ENCODE measurements at regions not wholly inside any gene's neighbourhood (a gene's known extent, or its start where the extent isn't known, plus 50 kb on each side); places are given as distances from the start of the nearest gene placed in this dataset.

DNA sequence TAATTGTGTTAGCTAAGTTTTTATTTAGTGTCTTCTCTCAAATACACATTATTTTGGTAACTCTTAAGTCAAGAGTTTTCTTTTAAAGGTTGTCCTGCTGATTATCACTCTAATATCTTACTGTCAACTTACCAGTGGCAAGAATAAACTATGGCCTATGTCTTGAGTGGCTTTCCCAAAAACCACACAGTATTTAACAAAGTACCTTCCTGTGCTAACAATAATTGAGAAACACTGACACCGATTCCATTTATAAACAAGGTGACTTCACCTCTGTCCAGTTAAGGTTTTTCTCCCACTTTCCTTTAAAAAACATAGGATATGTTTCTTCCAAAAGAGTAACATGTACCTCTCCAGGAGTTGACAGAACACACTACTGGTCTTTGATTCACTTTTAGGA, 234.3 kb upstream of the CD96 start:
- ChIA-PET CTCF (interaction anchor here (0.5 to 0.7 kb wide), 2 partner anchors 11 to 84 kb away, joined by 3 read pairs; no protein-coding TSS in a partner anchor), POLR2A (no interaction called here)
- H3K4me3 ChIP-seq (ENCODE audit: low read depth, low read length): no peak overlapping the region
- no peaks in the 10 kb centered on the region for H3K4me1 ChIP-seq (ENCODE audit: control insufficient read depth, insufficient read depth, low read length)
- no peaks in the 10 kb centered on the region for H3K36me3 ChIP-seq (ENCODE audit: control insufficient read depth in 2 of 2, insufficient read depth in 1 of 2, low read length in 2 of 2)
- no peaks in the 10 kb centered on the region for H3K9me3 ChIP-seq (ENCODE audit: control insufficient read depth, insufficient read depth, low read depth, low read length)
- TF ChIP-seq ZNF169 (tag by site-specific recombination; IDR thresholded peaks at IDR 0.05): no peak
- TF ChIP-seq ZNF529 (tag by site-specific recombination; IDR thresholded peaks at IDR 0.05; ENCODE audit: insufficient replicate concordance): no peak
- TF ChIP-seq ZBTB20 (tag by site-specific recombination; IDR thresholded peaks at IDR 0.05): no peak
- TF ChIP-seq ZFHX2 (tag by site-specific recombination; conservative IDR thresholded peaks at IDR 0.05): no peak
- no peak for TF ChIP-seq ZNF10 (tag by site-specific recombination; IDR thresholded peaks at IDR 0.05)
- TF ChIP-seq ZNF324 (tag by site-specific recombination; IDR thresholded peaks at IDR 0.05): no peak
- TF ChIP-seq, protein P1, sequence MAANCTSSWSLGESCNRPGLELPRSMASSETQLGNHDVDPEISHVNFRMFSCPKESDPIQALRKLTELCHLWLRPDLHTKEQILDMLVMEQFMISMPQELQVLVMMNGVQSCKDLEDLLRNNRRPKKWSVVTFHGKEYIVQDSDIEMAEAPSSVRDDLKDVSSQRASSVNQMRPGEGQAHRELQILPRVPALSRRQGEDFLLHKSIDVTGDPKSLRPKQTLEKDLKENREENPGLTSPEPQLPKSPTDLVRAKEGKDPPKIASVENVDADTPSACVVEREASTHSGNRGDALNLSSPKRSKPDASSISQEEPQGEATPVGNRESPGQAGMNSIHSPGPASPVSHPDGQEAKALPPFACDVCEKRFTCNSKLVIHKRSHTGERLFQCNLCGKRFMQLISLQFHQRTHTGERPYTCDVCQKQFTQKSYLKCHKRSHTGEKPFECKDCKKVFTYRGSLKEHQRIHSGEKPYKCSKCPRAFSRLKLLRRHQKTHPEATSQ (tag by site-specific recombination; IDR thresholded peaks at IDR 0.05): no peak
- TF ChIP-seq ZNF776 (tag by site-specific recombination; IDR thresholded peaks at IDR 0.05; ENCODE audit: borderline replicate concordance): no peak
- TF ChIP-seq OVOL3 (tag by site-specific recombination; IDR thresholded peaks at IDR 0.05): no peak
- no peak for TF ChIP-seq ZNF292 (tag by site-specific recombination; IDR thresholded peaks at IDR 0.05; ENCODE audit: borderline replicate concordance, low read depth)
- H3K27ac ChIP-seq (ENCODE audit: extremely low read depth, low read depth, low read length): no peak overlapping the region

DNA sequence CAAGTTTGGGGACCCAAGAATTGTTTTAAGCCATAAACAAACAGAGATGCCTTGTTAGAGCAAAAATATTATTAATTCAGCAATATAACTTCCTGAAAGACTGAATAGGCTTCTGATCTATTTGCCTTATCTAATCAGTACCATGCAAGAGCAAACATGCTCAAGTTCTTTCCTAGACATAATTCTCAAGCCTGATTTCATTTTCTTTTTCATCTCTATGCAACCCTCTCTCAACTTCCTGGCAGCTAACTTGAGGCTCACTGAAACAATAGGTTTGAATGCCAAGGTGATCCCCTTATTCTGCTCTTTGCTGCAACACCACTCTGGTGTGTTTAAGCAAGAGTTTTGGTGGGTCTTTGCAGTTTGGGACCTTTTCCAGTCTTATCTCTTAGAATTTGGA, 230.9 kb upstream of the CD96 start:
- TF ChIP-seq ZBTB44 (tag by site-specific recombination; IDR thresholded peaks at IDR 0.05) (no peak), ZNF585B (tag by site-specific recombination; IDR thresholded peaks at IDR 0.05) (no peak), PRDM10 (tag by site-specific recombination; IDR thresholded peaks at IDR 0.05) (no peak), ZNF221 (tag by site-specific recombination; IDR thresholded peaks at IDR 0.05; ENCODE audit: borderline replicate concordance) (no peak), ZNF792 (tag by site-specific recombination; IDR thresholded peaks at IDR 0.05) (no peak), ZNF311 (tag by site-specific recombination; IDR thresholded peaks at IDR 0.05; ENCODE audit: borderline replicate concordance) (no peak), TSHZ1 (tag by site-specific recombination; IDR thresholded peaks at IDR 0.05; ENCODE audit: borderline replicate concordance) (no peak)
- no peak overlapping the region for H3K27ac ChIP-seq (ENCODE audit: extremely low read depth, low read depth, low read length)
- CTCF ChIA-PET: interaction anchor here (0.7 kb wide), 1 partner anchor 323 kb away, joined by 3 read pairs; no protein-coding TSS in a partner anchor
- H3K36me3 ChIP-seq (ENCODE audit: control insufficient read depth in 2 of 2, insufficient read depth in 1 of 2, low read length in 2 of 2): no peaks in the 10 kb centered on the region
- POLR2A ChIA-PET: no interaction called here
- peaks cover 3% of the 10 kb centered on the region; the same call in 1 of the 2 replicates for H3K4me1 ChIP-seq (ENCODE audit: control insufficient read depth, insufficient read depth, low read length)
- no peak overlapping the region for H3K4me3 ChIP-seq (ENCODE audit: low read depth, low read length)
- no peaks in the 10 kb centered on the region for H3K9me3 ChIP-seq (ENCODE audit: control insufficient read depth, insufficient read depth, low read depth, low read length)

All from HEK293 (cell line).